Progenitor cell of endocrine pancreas (in vitro differentiated cells): ENCODE measurements at regions not wholly inside any gene's neighbourhood (a gene's known extent, or its start where the extent isn't known, plus 50 kb on each side); places are given as distances from the start of the nearest gene placed in this dataset.

Source experiments
- DNase-seq: peaks from one replicate; pipeline ENCODE4 v3.0.0; 2021; ENCODE audit warnings: low spot score; ENCODE audit not compliant: unreplicated experiment
- H3K27ac Mint-ChIP-seq: 2 replicates; pipeline ENCODE4 v1.8.0; 2021; ENCODE audit warnings: mild to moderate bottlenecking, moderate library complexity, mixed read lengths
- H3K27me3 Mint-ChIP-seq: 2 replicates; pipeline ENCODE4 v1.8.0; 2021; ENCODE audit warnings: mixed read lengths
- H3K36me3 Mint-ChIP-seq: 2 replicates; pipeline ENCODE4 v1.8.0; 2022; ENCODE audit warnings: mixed read lengths; ENCODE audit not compliant: insufficient read depth
- H3K4me1 Mint-ChIP-seq: 2 replicates; pipeline ENCODE4 v1.8.0; 2021; ENCODE audit warnings: low read depth, mixed read lengths
- H3K4me3 Mint-ChIP-seq: 2 replicates; pipeline ENCODE4 v1.8.0; 2021; ENCODE audit warnings: low read depth, mild to moderate bottlenecking, moderate library complexity, mixed read lengths
- H3K9me3 Mint-ChIP-seq: 2 replicates; pipeline ENCODE4 v1.8.0; 2021; ENCODE audit warnings: low read depth, mixed read lengths
- TF ChIP-seq, protein P1 (sequence below): fragments of 200-600 bp; sonication (generic); IDR thresholded peaks from one replicate; pipeline ENCODE4 v1.5.0; 2021; ENCODE audit warnings: antibody characterized with exemption, mild to moderate bottlenecking; ENCODE audit not compliant: unreplicated experiment

DNA sequence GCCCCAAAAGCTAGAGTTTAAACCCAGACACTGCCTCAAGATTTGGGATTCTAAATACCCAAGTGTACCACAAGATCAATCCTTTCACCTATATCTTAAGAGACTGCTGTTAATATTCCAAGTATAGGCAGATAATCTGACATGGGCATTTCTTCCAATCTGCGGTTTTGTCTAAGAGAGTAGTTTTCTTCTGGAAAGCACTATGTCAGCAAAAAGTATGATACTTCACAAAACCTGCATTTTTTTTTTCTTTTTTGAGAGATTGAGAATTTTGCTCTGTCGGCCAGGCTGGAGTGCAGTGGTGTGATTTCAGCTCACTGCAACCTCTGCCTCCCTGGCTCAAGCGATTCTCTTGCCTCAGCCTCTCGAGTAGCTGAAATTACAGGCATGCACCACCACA, 190.7 kb upstream of the TYRP1 start:
- TF ChIP-seq, protein P1, sequence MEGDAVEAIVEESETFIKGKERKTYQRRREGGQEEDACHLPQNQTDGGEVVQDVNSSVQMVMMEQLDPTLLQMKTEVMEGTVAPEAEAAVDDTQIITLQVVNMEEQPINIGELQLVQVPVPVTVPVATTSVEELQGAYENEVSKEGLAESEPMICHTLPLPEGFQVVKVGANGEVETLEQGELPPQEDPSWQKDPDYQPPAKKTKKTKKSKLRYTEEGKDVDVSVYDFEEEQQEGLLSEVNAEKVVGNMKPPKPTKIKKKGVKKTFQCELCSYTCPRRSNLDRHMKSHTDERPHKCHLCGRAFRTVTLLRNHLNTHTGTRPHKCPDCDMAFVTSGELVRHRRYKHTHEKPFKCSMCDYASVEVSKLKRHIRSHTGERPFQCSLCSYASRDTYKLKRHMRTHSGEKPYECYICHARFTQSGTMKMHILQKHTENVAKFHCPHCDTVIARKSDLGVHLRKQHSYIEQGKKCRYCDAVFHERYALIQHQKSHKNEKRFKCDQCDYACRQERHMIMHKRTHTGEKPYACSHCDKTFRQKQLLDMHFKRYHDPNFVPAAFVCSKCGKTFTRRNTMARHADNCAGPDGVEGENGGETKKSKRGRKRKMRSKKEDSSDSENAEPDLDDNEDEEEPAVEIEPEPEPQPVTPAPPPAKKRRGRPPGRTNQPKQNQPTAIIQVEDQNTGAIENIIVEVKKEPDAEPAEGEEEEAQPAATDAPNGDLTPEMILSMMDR, result no peak
- no peaks in the 10 kb centered on the region for H3K27me3 Mint-ChIP-seq
- peaks cover 14% of the 10 kb centered on the region for H3K9me3 Mint-ChIP-seq
- no peak for DNase-seq
- H3K4me1 Mint-ChIP-seq, result peaks cover 1% of the 10 kb centered on the region
- no peaks in the 10 kb centered on the region for H3K36me3 Mint-ChIP-seq
- H3K27ac Mint-ChIP-seq, result no peak overlapping the region
- H3K4me3 Mint-ChIP-seq, result no peak overlapping the region

DNA sequence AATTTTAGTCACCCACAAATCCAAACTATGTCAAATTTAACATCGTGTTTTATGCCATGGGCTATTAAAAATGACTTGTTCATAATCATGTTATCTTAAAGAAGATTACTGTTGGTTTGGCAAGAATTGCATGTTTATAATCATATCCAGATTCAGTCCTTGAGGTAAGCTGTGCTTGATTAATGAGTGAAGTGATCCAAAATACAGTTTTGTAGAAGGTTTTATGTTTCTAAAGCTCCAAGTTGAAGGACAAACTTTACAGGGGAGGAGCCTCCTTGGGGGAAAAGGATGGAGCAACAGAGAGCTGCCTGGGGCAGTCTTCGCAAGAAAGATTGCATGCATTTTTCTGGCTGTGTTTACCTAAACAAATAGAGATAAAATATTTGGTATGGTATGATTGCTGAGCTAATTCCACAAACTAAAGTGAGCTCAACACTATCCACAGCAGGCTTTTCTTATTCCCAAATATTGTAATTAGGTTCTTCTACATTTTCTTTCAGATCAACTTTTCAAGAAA, 189.5 kb upstream of the TYRP1 start:
- TF ChIP-seq, protein P1, result no peak
- Mint-ChIP-seq H3K36me3 (no peaks in the 10 kb centered on the region), H3K9me3 (peaks cover 14% of the 10 kb centered on the region), H3K27ac (no peak overlapping the region), H3K4me1 (peaks cover 1% of the 10 kb centered on the region), H3K4me3 (no peak overlapping the region), H3K27me3 (no peaks in the 10 kb centered on the region)
- DNase-seq, result no peak

DNA sequence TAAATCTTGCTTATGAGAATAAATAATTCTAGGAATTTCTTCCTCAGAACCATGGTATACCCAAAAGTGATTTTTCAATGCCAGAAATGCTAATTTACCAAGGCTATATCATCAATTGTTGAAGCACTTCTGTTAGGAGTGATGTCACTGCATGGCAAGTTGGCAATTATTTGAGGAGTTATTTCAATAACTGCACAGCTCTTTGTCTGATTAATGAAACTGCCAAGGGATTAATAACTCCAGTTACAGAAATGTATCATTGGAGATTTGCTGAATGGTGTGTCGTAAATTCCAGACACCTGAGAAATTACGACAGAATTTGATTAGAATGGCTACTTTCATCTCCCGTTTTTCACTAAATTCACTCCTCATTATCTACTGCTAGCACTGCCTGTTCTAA, 182.6 kb upstream of the TYRP1 start:
- H3K9me3 Mint-ChIP-seq, result peaks cover 13% of the 10 kb centered on the region

DNA sequence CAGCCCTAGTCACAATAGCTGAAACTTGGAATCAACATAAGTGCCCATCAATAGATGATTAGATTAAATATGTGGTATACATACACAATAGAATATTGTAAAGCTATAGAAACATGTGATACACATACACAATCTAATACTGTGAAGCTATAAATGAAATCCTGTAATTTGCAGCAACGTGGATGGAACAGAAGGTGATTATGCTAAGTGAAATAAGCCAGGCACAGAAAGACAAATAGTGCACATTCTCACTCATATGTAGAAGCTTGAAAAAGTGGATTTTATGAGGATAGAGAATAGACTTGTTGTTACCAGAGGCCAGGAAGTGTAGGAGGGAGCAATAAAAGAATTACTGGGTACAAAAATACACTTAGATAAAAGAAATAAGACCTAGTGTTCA, 181.5 kb upstream of the TYRP1 start:
- Mint-ChIP-seq H3K4me3 (no peak overlapping the region), H3K36me3 (no peaks in the 10 kb centered on the region), H3K27me3 (no peaks in the 10 kb centered on the region), H3K4me1 (no peaks in the 10 kb centered on the region), H3K27ac (no peak overlapping the region), H3K9me3 (peaks cover 6% of the 10 kb centered on the region)
- TF ChIP-seq, protein P1, result no peak
- DNase-seq, result no peak

More for the DNA sequence above, 182.6 kb upstream of the TYRP1 start:
- H3K27me3 Mint-ChIP-seq, result no peaks in the 10 kb centered on the region
- no peak overlapping the region for H3K27ac Mint-ChIP-seq
- no peaks in the 10 kb centered on the region for H3K4me1 Mint-ChIP-seq
- no peaks in the 10 kb centered on the region for H3K36me3 Mint-ChIP-seq
- TF ChIP-seq, protein P1, result no peak
- DNase-seq, result no peak
- no peak overlapping the region for H3K4me3 Mint-ChIP-seq

DNA sequence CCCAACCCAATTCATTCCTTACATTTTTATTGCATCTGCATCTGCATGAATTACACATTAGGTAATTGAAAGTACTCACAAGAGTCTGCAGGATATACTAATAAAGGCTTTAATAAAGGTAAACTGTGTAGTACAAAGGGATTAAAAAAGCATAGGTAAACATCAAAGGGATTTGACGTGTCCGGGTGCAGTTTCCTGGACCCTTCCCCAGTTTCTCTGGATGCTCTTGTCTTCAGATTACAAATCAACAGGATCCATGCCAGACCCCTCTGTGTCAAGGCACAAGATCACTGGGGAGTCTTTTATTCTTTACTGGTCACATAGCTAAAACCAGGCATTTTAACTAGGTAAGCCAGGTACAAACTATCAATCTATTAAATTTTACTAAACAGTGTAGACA, 177.2 kb upstream of the TYRP1 start:
- no peak overlapping the region for H3K27ac Mint-ChIP-seq

More for the DNA sequence above, 177.2 kb upstream of the TYRP1 start:
- TF ChIP-seq, protein P1, result no peak
- Mint-ChIP-seq H3K36me3 (no peaks in the 10 kb centered on the region), H3K9me3 (no peaks in the 10 kb centered on the region), H3K27me3 (no peaks in the 10 kb centered on the region), H3K4me3 (no peak overlapping the region), H3K4me1 (no peaks in the 10 kb centered on the region)
- no peak for DNase-seq
